ENCODE measurements at regions not wholly inside any gene's neighbourhood (a gene's known extent, or its start where the extent isn't known, plus 50 kb on each side); places are given as distances from the start of the nearest gene placed in this dataset.
"Not testable (repeated sequence)": the region's sequence is repeated elsewhere in the genome, so short reads cannot be mapped to it uniquely, and the experiment has no call there.

DNA sequence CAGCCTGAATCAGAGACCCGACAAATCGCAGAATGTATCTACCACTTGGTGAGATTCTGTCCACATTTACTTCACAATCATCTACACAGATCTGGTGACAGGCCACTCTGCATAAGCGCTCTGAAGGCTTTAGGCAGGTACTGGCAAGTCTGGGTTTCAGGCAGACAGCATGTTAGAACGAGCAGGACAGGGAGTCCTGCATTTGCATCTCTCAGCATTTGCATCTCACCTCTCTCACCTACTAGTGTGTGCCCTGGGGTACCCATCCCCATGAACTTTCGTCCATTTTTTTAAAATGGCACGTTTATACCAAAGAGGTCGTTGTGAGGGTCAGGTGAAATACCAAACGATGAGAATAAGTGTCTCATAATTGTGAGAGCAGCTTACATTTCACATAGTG lies 108.2 kb downstream of the SPATA31A1 start:
- DNase-seq, result not testable (repeated sequence)

DNA sequence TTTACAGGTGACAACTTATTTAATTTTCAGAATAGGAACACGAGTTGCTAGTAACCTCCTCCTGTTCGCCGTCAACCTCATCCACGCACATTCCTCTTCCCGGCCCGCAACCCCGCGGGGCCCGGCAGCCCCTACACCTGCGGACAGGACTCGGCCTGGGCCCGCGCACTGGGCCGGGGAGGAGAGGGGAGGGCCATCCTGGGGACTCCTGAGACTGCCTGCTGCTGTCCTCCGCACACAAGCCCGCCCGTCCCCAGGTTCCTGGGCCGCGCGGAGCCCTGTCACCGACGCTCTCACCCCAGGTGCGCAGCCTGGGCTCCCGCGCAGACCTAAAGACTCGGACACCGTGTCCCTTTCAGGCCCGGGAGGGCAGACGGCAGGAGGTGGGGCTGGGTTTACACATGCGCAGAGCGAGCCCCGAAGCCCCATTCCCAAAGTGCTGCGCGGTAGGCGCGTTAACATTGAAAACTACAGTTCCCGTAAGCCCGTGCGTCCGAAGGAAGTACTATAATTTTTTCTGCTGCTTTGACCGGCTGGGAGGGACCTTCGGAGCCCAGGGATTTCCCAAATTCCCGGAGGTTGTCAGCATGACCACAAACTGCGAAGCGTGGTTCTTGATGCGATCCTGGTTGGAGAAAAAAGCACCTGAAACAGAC lies 108.8 kb downstream of the SPATA31A1 start:
- DNase-seq, result peak; percentile 84

DNA sequence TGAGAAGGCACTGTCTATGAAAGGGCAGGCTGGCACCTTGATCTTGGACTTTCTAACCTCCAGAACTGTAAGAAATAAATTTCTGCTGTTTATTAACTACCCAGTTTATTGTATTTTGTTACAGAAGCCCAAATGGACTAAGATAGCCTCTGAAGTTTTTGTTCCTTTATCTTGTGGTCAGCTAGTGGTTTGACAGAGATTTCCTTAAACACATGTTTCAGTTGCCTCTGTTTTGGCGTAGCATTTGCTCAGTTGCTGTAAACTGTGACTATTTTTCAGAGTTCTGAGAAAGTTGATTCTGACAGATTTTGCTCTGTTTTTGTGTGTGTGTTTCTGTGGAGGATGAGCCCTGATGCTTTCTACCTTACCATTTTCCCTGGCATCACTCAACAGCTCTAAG lies 119.0 kb downstream of the SPATA31A1 start:
- not testable (repeated sequence) for DNase-seq

DNA sequence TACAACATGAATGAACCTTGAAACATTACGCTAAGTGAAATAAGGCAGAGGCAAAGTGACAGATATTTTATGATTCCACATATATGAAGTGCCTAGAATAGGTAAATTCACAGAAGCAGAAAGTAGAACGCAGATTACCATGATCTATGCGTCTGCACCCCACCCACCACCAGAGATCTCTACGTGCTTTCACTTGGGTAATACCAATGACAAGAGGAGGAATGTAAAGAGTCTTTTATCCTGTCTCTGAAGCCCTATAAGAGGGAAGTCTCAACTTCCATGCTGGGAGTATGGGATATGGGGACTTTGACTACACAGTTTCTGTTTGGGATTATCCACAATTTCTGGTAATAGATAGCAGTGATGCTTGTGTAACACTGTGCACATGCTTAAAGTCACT lies 127.6 kb downstream of the SPATA31A1 start:
- DNase-seq, result not testable (repeated sequence)

DNA sequence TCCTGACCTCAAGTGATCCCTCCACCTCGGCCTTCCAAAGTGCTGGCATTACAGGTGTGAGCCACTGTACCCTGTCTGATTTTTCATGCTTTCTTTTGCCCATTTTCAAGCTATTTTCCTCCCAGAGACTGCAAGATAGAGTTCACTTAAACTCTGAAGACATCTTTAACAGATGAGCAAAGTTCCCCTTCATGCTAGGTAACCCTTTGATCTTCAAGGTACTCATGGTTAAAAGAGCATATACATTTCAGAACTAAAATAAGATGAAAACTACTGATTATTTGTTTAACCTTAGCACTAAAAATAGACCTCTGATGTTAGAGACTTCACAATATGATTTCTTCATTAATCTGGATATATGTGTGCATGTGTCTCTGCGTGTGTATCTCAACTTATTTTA lies 128.4 kb downstream of the SPATA31A1 start:
- DNase-seq, result not testable (repeated sequence)

DNA sequence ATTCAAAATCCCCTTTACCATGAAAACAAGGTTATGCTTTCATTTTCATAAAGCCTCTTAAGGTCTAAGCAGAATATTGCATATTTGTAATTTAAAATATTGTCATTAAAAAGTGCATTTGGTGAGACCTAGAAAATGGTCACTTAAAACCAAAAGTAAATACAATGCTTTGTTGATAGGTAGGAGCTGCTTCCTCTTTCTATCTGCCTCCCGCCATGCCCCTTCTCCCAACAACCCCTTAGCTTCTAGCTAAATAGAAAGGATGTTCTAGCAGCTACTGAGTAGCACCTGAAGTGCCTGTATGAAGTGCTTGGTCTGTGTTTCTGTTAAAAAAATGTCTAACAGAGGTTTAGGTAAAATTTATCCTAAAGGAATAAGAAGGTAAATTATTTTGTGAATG lies 128.8 kb downstream of the SPATA31A1 start:
- not testable (repeated sequence) for DNase-seq

DNA sequence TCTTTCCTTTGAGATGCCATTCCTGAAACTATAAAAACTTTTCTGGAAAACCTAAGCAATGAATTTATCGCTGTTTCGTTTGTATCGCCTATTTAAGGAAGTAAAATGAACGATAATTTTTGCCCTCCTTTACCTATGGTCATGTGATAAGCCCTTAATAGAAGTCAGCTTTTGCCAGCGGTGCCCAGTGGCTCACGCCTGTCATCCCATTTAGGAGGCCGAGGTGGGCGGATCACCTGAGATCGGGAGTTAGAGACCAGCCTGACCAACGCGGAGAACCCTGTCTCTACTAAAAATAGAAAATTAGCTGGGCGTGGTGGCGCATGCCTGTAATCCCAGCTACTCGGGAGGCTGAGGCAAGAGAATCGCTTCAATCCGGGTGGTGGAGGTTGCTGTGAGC lies 132.0 kb downstream of the SPATA31A1 start:
- DNase-seq, result not testable (repeated sequence)

DNA sequence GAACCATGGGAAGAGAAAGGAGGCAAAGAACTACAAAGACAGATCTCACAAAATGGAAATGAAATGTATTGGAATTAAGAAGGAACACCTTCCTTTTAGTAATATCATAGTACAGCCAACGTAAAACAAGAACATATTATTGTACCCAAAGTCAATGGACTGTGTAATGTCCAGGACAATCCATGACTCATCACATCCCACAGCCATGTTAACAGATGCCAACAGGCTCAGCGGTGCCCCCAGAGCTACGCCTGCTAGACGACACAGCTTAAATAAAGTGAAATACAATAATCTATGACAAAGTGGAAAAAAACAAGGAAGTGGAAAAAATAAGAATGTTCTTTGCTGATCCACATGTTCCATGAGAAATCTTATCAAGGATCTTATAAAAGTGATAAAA lies 140.8 kb downstream of the SPATA31A1 start:
- DNase-seq, result not testable (repeated sequence)

DNA sequence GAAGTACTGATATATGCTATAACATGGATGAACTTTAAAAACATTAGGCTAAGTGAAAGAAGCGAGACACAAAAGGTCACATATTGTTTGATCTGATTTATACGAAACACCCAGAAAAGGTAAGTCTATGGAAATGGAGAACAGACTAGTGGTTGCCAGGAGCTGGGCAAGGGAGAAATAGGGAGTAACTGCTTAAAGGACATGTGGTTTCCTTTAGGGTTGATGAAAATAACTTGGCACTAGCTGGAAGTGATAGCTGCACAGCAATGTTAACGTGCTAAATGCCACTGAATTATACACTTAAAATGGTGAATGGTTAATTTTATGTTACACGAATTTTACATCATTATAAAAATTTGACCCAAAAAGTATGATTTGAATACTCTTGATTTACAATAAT lies 147.7 kb downstream of the SPATA31A1 start:
- not testable (repeated sequence) for DNase-seq

DNA sequence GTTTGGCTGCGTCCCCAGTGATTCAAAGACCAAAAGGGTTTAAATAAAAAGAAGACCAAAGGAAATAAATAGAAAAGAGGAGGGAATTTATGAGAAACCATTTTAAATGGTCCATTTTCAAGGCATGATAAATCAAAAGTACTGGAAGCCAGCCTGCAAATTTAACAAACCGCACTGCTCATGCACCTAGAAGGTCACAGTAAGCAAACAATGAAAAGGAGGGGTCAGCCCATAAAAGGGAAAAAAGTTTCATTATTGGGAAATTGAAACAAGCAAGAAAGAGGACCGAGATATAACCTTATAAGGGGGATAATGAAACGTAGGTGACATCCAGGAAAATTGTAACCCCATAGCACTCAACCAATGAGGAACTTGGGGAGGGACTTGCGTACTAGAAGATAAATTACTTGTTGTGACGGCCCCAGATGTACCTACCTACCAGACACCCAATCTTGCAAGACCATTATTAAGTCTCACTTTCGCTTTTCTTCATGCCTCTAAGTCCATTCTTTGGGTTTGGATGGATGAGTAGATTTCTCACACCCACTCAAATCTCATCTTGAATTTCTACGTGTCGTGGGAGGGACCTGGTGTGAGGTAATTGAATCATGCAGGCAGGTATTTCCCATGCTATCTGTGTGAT lies 172.0 kb downstream of the SPATA31A1 start:
- not testable (repeated sequence) for DNase-seq

DNA sequence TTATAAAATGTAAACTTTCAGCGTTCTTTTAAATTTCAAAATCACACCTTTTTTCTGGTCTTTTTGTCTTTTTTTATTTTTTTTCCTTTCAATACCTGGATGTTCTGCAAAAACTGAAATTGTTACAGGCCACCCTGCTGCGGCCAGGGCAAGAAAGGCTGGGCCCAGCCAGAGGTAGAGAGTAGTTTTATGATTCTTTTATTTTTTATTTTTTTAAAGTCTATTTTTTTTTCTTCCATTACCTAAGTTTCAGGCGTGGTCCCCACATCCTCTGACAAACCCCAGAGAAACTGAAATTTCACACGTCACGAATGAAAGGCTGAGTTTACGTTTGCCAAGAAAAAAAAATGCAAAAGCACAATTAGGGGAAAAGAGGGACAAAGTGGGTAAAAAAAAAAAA lies 177.1 kb downstream of the SPATA31A1 start:
- DNase-seq, result not testable (repeated sequence)

DNA sequence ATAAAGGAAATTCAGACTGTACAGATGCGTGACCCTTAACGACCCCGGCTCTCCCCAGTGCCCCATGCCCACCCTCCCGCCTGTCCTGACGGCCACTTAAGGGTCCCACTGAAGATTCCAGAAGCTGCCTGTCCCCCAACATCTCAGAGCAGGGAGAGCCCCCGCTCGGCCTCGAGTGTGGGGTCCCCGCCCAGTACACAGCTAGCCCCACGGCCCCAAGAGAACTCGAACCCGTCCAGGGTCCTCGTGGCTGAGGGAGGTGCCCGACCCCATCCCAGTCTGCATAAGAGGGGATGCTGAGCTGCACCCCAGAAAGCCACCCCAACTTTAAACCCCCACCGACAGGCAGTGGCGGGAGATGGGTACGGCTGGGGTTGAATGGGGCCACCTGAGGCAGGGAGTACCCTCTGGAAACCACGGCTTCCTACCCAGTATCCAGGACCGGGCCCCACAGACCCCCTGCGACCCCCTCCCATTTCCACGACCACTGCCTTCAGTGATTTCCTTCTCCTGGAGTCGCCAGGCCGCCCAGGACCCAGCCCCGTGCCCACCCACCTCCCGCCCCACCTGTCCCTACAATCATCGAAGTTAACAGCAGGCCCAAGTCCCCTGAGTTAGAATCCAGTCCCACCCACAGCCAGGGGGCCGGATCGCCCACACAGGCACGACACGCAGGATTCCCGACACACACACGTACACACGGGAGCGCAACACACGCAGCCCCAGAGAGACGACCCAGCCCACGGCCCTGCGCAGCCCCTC lies 177.7 kb downstream of the SPATA31A1 start:
- DNase-seq, result not testable (repeated sequence)

DNA sequence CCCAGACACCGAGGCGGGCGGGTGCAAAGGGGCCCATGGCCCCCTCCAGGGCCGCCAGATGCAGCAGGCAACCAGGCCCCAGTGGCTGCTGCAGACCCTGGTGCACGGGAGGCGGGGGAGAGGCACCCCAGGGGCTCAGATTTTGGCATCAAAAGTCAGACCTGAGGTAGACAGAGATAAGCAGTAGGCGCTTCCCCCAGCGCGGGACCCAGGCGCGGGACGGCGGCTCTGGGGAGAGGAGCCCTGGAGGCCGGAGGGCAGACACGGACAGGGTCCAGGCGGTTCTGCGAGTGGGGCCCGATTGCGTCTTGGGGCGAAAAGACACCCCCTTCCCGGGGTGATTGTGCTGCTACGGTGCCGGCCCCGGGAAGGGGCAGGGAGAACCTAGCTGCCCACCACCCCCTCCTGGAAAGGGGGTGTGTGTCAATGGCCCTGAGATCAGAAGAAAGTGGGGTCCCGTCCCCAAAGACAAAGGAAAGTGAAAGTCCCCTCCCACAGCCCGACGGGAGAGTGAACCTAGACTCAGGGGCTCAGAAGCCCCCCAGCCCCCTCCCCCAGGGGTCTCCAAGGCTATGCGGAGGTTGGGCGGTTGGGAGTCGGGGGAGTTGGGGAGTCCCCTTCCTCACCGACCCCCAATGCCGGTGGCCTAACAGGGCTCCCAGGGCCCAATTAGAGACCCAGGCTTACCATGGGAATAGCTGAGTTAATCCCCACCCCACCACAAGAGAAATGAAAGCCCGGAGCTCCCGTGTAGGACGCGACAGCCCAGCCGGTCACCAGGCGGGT lies 178.5 kb downstream of the SPATA31A1 start:
- DNase-seq, result not testable (repeated sequence)

DNA sequence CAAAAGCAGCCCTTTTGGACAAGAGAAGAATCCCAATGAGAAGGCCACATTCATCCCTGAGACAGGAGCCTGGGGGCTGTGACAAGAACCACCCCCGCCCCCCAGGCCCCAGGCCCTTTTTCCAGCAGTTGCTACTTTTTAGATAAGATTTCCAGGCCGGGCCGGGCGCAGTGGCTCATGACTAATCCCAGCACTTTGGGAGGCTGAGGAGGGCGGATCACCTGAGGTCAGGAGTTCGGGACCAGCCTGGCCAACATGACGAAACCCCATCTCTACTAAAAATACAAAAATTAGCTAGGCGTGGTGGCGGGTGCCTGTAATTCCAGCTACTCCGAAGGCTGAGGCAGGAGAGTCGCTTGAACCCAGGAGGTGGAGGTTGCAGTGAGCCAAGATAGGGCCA lies 179.4 kb downstream of the SPATA31A1 start:
- DNase-seq, result not testable (repeated sequence)

DNA sequence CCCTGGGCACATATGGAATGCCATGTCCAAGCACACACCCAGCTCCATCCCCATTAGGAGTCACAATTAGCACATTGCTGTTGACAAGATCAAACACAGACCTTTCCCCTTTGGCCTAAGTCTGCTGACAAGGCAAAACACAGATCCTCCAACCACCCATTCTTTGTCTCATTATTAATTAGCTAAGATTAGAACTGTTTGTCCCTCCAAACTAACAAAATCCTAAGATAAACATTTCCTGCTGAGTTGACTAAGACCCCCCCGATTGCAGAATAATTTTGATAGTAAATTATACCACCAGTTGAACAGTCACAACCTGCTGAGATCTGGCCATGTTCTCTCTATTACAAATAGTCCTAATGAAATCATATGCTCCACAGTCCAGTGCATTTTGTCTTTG lies 186.7 kb downstream of the SPATA31A1 start:
- DNase-seq, result not testable (repeated sequence)

DNA sequence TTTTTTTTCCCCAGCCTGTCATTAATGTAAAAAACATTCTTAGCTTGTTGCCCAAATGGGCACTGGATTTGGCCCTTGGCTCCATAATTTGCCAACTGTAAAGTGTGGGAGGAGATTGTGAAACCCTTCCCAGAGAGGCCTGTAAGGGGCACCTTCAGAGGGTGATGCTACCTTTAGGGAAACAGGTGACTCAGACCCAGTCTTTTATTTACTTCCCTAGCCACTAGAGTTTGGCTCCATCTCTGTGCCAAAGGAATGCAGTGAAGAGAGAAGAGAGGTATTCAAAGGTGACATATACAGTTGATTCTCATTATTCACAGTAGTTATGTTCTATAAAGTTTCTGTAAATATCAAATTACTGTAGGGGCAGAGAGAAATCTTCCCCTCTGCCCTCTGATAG lies 189.6 kb downstream of the SPATA31A1 start:
- not testable (repeated sequence) for DNase-seq

DNA sequence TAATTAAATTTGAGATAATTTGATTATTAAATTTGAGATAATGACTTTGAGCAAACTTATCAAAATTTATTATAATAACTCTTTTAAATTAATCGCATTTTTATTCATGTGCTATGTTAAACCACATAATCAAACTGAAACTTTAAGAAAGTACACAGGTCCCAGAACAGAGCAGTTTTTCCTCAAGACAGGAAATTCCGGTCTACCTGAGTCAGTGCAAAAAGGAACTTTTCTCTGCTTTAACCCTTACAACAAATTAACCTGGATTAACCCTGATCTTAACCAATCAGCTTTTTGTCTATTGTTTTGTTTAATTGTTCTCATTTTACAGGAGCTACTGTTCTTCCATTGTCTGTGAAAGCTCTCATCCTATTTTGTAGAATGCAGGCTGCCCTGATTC lies 195.1 kb downstream of the SPATA31A1 start:
- DNase-seq, result not testable (repeated sequence)

DNA sequence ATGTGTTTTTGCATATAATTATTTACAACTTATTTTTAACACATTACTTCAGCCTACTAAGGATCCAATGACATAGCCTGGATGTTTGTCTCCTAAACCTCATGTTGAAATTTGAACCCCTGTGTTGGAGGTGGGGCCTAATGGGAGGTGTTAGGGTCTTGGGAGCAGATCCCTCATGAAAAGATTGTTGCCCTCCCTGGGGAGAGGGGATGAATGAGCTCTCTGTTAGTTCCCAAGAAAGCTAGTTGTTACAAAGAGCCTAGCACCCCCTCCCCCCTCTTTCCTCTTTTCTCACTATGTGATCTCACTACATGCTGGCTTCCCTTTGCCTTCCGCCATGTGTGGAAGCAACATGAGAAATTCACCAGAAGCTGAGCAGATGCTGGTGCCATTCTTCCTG lies 196.1 kb downstream of the SPATA31A1 start:
- not testable (repeated sequence) for DNase-seq

DNA sequence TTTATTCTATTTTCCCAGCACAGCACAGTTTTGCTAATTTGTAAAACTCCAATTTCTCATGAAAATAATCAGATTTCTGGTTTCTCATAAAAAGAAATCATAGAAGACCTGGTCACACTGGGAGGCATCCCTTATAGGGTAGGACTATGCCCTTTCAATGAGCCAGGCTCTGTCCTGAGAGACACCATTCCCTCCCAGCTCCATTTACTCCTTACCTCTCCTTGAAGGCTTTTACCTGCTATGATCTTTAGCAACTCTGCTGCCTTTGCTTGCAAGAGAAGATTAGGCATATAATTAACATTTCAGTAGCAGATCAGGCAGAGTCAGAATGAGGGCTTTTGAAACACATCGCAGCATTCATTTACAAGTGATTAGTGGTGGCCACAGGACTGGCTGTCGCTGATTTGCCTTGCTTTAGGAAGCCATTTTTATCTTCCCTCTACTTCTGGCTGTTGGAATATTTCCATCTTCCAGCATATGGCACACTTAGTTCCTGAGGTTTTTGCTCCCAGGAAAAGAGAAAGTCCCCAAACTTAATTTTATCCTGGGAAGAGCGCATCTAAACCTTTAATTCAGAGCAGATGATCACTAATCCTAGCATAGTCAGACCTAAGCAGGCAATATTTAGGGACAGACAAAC lies 196.9 kb downstream of the SPATA31A1 start:
- not testable (repeated sequence) for DNase-seq

DNA sequence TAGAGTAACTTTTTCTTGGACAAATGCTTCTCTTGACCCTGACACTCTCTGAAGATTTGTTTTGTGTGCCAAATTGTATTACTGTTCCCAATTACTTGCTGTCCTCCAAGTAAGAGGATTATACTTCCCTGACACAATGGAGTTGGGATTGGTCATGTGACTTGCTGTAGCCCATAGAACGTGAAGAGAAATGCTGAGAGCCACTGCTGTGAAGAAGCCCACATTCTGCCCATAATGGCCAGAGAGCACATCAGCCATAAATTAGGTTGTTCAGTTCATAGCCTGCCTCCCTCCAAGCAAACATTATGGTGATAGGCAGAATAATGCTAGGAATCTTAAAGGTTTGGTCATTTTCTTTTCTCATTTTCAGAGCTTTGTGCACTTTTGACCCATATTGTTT lies 198.9 kb downstream of the SPATA31A1 start:
- DNase-seq, result not testable (repeated sequence)

DNA sequence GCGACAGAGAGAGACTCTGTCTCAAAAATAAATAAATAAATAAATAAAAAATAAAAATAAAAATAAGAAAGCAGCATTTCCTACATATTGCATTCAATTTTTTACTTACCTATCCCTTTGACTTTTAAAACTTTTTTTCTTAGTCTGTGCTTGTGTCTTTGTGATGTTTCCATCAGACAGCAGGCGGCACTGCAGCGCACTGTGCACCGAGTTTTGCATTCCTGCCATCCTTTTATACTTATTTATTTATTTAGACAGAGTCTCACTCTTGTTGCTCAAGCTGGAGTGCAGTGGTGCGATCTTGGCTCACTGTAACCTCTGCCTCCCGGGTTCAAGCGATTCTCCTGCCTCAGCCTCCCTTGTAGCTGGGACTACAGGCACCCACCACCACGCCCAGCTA lies 203.9 kb downstream of the SPATA31A1 start:
- peak; percentile 37 for DNase-seq

DNA sequence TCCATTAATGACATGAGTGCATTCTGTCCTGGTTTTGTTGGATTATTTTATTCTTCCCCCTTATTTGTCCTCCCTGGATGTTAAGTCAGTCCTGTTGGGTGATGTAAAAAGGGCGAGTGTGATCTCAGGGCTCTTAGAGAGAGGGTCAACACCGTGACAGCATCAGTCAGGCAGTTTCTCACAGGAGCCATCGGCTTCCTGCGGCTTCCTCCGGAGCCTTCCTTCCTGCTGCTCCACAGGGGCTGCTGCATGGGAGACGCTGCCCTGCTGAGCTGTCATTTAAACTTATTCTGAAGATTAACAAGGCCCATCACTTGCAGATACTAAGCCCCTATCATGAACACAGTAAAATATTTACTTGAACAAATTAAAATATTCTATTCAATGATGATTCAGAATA lies 211.3 kb downstream of the SPATA31A1 start:
- not testable (repeated sequence) for DNase-seq
